ENCODE measurements at regions not wholly inside any gene's neighbourhood (a gene's known extent, or its start where the extent isn't known, plus 50 kb on each side); places are given as distances from the start of the nearest gene placed in this dataset.
"Not testable (repeated sequence)": the region's sequence is repeated elsewhere in the genome, so short reads cannot be mapped to it uniquely, and the experiment has no call there.

DNA sequence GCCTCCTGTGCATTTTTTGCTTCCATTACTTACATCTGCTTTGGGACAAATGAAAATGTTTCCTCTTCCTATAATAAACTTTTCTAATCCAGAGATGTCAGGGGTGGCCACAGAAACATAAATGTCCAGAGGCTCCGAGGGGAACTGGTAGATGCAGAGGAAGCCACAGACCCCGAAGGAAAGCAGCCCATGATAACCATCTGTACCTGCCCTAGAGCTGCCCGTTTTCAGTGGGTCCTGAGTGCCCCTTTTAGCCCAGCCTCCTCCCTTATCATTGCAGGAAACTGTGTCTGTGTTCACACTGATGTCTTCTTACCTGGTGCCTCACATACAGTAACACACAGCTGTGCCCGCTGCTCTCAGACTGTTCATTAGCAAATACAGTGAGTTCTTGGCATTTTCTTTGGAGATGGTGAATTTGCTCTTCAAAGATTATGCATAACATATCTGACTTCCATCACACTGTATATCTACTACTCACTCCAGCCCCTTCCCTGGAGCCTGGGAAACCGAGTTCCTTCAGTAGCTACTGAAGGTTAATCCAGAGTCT lies 817.8 kb downstream of the TMEM121 start:
- TF ChIP-seq, protein P1, sequence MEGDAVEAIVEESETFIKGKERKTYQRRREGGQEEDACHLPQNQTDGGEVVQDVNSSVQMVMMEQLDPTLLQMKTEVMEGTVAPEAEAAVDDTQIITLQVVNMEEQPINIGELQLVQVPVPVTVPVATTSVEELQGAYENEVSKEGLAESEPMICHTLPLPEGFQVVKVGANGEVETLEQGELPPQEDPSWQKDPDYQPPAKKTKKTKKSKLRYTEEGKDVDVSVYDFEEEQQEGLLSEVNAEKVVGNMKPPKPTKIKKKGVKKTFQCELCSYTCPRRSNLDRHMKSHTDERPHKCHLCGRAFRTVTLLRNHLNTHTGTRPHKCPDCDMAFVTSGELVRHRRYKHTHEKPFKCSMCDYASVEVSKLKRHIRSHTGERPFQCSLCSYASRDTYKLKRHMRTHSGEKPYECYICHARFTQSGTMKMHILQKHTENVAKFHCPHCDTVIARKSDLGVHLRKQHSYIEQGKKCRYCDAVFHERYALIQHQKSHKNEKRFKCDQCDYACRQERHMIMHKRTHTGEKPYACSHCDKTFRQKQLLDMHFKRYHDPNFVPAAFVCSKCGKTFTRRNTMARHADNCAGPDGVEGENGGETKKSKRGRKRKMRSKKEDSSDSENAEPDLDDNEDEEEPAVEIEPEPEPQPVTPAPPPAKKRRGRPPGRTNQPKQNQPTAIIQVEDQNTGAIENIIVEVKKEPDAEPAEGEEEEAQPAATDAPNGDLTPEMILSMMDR (conservative IDR thresholded peaks at IDR 0.05; ENCODE audit: low read depth in 2 of 2) = not testable (repeated sequence)
- not testable (repeated sequence) for TF ChIP-seq CREB1 (CRISPR knock-in tag; IDR thresholded peaks at IDR 0.05; ENCODE audit: low read depth); EZH2 (IDR thresholded peaks at IDR 0.05; ENCODE audit: low read depth, unreplicated experiment); EZH2phosphoT487 (IDR thresholded peaks at IDR 0.05; ENCODE audit: unreplicated experiment)
- TF ChIP-seq, protein P2, sequence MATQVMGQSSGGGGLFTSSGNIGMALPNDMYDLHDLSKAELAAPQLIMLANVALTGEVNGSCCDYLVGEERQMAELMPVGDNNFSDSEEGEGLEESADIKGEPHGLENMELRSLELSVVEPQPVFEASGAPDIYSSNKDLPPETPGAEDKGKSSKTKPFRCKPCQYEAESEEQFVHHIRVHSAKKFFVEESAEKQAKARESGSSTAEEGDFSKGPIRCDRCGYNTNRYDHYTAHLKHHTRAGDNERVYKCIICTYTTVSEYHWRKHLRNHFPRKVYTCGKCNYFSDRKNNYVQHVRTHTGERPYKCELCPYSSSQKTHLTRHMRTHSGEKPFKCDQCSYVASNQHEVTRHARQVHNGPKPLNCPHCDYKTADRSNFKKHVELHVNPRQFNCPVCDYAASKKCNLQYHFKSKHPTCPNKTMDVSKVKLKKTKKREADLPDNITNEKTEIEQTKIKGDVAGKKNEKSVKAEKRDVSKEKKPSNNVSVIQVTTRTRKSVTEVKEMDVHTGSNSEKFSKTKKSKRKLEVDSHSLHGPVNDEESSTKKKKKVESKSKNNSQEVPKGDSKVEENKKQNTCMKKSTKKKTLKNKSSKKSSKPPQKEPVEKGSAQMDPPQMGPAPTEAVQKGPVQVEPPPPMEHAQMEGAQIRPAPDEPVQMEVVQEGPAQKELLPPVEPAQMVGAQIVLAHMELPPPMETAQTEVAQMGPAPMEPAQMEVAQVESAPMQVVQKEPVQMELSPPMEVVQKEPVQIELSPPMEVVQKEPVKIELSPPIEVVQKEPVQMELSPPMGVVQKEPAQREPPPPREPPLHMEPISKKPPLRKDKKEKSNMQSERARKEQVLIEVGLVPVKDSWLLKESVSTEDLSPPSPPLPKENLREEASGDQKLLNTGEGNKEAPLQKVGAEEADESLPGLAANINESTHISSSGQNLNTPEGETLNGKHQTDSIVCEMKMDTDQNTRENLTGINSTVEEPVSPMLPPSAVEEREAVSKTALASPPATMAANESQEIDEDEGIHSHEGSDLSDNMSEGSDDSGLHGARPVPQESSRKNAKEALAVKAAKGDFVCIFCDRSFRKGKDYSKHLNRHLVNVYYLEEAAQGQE (IDR thresholded peaks at IDR 0.05; ENCODE audit: unreplicated experiment) = not testable (repeated sequence)
